ENCODE measurements at regions not wholly inside any gene's neighbourhood (a gene's known extent, or its start where the extent isn't known, plus 50 kb on each side); places are given as distances from the start of the nearest gene placed in this dataset.

DNA sequence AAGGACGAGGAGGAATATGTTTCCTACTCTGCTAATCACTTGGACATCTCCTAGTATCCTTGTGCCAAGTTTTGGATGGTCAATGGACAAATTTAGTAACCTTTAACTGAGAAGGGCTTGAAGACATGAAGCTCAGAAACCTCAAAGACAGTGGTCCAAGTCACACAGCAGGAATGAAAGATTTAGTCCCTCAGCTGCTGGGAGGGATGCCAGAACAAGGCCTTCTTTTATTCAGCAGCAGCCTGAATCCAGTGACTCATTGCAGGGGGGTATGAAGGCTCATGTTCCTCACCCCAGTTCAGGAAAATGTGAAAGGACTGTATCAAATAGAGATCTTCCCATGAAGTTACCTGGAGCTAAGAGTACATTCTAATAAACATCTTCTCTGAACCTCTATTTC, 214.9 kb upstream of the UGT8 start (continued):
- no peak for TF ChIP-seq RBBP5 (IDR thresholded peaks at IDR 0.05; ENCODE audit: borderline replicate concordance, low read depth, low read length)
- no peak for TF ChIP-seq SP2 (IDR thresholded peaks at IDR 0.05; ENCODE audit: low read length)
- TF ChIP-seq SIN3A (conservative IDR thresholded peaks at IDR 0.05 in 1 of 2, IDR thresholded peaks at IDR 0.05 in 1 of 2; ENCODE audit: low read depth in 1 of 2, low read length in 2 of 2), result no peak
- TF ChIP-seq, protein P1, sequence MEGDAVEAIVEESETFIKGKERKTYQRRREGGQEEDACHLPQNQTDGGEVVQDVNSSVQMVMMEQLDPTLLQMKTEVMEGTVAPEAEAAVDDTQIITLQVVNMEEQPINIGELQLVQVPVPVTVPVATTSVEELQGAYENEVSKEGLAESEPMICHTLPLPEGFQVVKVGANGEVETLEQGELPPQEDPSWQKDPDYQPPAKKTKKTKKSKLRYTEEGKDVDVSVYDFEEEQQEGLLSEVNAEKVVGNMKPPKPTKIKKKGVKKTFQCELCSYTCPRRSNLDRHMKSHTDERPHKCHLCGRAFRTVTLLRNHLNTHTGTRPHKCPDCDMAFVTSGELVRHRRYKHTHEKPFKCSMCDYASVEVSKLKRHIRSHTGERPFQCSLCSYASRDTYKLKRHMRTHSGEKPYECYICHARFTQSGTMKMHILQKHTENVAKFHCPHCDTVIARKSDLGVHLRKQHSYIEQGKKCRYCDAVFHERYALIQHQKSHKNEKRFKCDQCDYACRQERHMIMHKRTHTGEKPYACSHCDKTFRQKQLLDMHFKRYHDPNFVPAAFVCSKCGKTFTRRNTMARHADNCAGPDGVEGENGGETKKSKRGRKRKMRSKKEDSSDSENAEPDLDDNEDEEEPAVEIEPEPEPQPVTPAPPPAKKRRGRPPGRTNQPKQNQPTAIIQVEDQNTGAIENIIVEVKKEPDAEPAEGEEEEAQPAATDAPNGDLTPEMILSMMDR (IDR thresholded peaks at IDR 0.05; ENCODE audit: control extremely low read depth in 1 of 3, insufficient read depth in 1 of 3, low read depth in 1 of 3, low read length in 3 of 3), result no peak
- TF ChIP-seq POU5F1 (IDR thresholded peaks at IDR 0.05; ENCODE audit: low read depth, low read length), result no peak

All from H1 (cell line).